ENCODE measurements at regions not wholly inside any gene's neighbourhood (a gene's known extent, or its start where the extent isn't known, plus 50 kb on each side); places are given as distances from the start of the nearest gene placed in this dataset.

DNA sequence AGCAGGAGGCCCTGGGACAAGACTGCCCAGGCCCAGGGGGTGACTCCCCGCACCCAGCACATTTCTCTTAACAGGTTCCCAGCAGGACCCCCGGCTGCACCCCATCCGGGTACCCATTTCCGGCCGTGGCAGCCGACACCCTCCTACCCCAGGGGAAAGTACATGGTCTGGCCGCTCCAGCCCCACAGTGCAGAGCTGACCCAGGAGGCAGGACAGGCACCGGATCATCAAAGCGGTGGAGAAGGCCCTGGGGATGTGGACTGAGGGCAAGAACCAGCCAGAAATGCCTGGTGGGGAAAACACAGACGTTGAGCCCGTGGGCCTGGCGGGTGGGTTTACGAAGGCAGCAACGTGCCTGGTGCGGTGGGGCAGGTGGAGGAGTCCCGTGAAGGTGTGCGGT lies 79.5 kb upstream of the GPC1 start:
- peaks cover 14% of the 10 kb centered on the region for H3K27me3 Mint-ChIP-seq (ENCODE audit: insufficient read depth)
- peaks cover 12% of the 10 kb centered on the region for H3K36me3 Mint-ChIP-seq (ENCODE audit: low read depth)
- H3K27ac Mint-ChIP-seq: no peak overlapping the region
- DNase-seq: no peak
- TF ChIP-seq, protein P1, sequence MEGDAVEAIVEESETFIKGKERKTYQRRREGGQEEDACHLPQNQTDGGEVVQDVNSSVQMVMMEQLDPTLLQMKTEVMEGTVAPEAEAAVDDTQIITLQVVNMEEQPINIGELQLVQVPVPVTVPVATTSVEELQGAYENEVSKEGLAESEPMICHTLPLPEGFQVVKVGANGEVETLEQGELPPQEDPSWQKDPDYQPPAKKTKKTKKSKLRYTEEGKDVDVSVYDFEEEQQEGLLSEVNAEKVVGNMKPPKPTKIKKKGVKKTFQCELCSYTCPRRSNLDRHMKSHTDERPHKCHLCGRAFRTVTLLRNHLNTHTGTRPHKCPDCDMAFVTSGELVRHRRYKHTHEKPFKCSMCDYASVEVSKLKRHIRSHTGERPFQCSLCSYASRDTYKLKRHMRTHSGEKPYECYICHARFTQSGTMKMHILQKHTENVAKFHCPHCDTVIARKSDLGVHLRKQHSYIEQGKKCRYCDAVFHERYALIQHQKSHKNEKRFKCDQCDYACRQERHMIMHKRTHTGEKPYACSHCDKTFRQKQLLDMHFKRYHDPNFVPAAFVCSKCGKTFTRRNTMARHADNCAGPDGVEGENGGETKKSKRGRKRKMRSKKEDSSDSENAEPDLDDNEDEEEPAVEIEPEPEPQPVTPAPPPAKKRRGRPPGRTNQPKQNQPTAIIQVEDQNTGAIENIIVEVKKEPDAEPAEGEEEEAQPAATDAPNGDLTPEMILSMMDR (IDR thresholded peaks at IDR 0.05): no peak
- peaks cover 13% of the 10 kb centered on the region for H3K9me3 Mint-ChIP-seq
- no peak overlapping the region for H3K4me3 Mint-ChIP-seq
- H3K4me1 Mint-ChIP-seq (ENCODE audit: low read depth): no peaks in the 10 kb centered on the region

DNA sequence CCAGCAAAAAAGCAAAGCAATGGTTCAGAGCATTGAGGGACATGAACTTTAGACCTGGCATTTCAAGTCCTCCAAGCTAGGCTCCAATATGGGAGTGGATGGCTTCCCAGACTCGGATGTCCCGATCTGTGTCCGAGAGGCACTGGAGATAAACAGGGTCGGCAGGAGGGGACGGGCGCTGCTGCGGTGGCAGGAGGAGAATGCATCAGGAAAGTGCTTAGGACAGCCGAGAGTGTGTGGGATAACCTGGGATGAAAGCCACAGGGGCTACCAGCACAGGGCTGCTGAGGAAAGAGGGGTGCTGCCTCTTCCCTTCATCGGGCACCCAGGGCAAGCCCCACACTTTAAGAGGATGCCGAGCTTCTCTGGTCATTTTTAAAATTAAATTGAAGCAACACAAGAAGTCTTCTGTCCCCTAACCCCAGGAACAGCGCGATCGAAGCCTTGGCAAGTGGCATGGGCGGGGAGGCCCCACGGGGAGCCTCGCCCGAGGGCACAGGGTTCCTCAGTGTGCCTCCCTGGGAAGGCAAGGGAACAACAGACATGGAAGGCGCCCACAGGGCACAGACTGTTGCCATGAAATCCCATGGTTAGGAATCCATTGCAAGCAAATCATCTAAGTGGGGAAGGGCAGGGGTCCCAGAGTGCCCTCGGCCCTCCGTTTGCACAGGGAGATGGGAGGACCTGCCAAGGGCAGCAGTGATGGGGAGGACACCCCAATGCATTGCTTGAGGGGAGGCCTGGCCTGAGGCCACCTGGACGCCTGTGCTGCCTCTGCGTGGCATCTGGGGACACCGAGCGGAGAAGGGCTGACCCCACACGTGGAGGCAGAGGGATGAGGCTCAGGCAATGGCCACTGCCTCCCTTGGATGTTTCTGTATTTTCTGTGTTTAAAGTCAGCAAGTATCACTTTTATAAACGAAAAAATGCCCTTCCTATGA lies 78.5 kb upstream of the GPC1 start:
- Mint-ChIP-seq H3K4me3 (no peak overlapping the region), H3K36me3 (ENCODE audit: low read depth) (peaks cover 22% of the 10 kb centered on the region), H3K9me3 (peaks cover 23% of the 10 kb centered on the region), H3K27me3 (ENCODE audit: insufficient read depth) (peaks cover 10% of the 10 kb centered on the region), H3K4me1 (ENCODE audit: low read depth) (no peaks in the 10 kb centered on the region), H3K27ac (no peak overlapping the region)
- DNase-seq: no peak
- TF ChIP-seq, protein P1 (IDR thresholded peaks at IDR 0.05): no peak

DNA sequence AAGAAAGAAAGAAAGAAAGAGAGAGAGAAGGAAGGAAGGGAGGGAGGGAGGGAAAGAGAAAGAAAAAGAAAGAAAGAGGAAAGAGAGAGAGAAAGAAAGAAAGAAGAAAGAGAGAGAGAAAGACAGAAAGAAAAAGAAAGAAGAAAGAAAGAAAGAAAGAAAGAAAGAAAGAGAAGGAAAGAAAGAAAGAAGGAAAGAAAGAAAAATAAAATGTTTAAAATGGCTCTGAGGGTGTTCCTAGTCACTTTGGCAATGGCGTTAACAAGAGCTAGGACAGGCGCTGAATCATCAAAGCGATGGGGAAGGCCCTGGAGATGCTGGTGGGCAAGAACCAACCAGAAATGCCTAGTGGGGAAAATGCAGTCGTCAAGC lies 77.8 kb upstream of the GPC1 start:
- TF ChIP-seq, protein P1 (IDR thresholded peaks at IDR 0.05): no peak
- Mint-ChIP-seq H3K27ac (no peak overlapping the region), H3K9me3 (peaks cover 26% of the 10 kb centered on the region), H3K27me3 (ENCODE audit: insufficient read depth) (peaks cover 10% of the 10 kb centered on the region), H3K4me3 (no peak overlapping the region), H3K36me3 (ENCODE audit: low read depth) (peaks cover 24% of the 10 kb centered on the region), H3K4me1 (ENCODE audit: low read depth) (no peaks in the 10 kb centered on the region)
- no peak for DNase-seq

DNA sequence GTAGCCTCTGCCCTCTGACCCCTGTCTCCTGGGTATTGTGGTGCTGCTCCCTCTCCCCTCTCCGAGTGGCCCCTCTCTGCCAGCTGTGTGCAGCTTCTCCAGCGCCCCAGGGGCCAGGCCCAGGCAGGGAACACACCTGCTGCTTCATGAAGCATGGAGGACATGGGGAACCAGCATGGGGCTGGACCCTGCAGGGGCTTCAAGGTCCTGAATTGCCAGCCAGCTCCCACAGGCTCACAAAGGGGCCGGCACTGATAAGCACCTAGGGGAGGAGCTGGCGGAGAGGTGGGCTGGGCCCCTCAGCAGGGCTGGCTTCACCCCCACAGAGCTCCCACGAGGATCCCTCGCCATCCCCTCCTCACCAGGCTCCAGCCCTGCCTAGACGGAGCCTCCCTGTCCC lies 77.4 kb upstream of the GPC1 start:
- peaks cover 10% of the 10 kb centered on the region for H3K27me3 Mint-ChIP-seq (ENCODE audit: insufficient read depth)
- H3K9me3 Mint-ChIP-seq: peaks cover 26% of the 10 kb centered on the region
- TF ChIP-seq, protein P1 (IDR thresholded peaks at IDR 0.05): no peak
- no peak overlapping the region for H3K27ac Mint-ChIP-seq
- H3K4me3 Mint-ChIP-seq: no peak overlapping the region
- DNase-seq: no peak
- H3K4me1 Mint-ChIP-seq (ENCODE audit: low read depth): no peaks in the 10 kb centered on the region
- peaks cover 24% of the 10 kb centered on the region for H3K36me3 Mint-ChIP-seq (ENCODE audit: low read depth)

DNA sequence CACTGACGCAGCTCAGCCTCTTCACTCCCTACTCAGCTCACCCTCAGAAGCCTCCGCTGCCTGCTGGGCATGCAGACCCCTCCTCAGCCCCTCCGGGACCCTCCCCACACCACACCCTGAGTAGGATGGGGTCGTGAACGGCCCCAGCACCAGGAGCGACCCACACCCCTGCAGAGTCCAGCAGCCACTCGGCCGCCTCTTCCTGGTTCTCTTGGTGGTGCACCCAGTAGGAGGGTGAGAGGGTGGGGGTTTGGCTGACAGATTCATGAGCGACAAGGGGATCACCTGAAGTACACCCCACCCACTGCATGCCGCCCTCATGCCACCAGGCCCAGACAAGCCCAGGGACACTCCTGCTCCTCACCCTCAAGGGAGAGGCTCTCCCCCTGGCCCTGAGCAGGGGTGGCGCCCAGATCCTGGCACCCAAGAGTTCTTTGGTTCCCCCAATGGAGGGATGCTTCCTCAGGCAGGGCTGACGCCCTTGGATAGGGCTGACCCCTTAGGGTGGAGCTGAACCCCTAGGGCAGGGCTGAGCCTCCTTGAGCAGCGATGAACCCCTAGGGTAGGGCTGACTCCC lies 76.6 kb upstream of the GPC1 start:
- no peak for DNase-seq
- H3K27ac Mint-ChIP-seq: no peak overlapping the region
- peaks cover 24% of the 10 kb centered on the region for H3K36me3 Mint-ChIP-seq (ENCODE audit: low read depth)
- no peaks in the 10 kb centered on the region for H3K4me1 Mint-ChIP-seq (ENCODE audit: low read depth)
- H3K4me3 Mint-ChIP-seq: no peak overlapping the region
- H3K9me3 Mint-ChIP-seq: peaks cover 26% of the 10 kb centered on the region
- H3K27me3 Mint-ChIP-seq (ENCODE audit: insufficient read depth): peaks cover 13% of the 10 kb centered on the region
- TF ChIP-seq, protein P1 (IDR thresholded peaks at IDR 0.05): no peak
